T-cell (primary cell): ENCODE measurements at regions not wholly inside any gene's neighbourhood (a gene's known extent, or its start where the extent isn't known, plus 50 kb on each side); places are given as distances from the start of the nearest gene placed in this dataset.

Experiments
- ATAC-seq, 4 experiments: fragments of 200-7000 bp in 3 of 4; fragments of 150-1000 bp in 1 of 4; cut with Tn5 transposase; replicated peaks in 1 of 4; 1 replicate in 3 of 4; 2 replicates in 1 of 4; pipeline ENCODE4 v1.10.0; 2021; ENCODE audit warnings: moderate library complexity in 3 of 4, mild to moderate bottlenecking in 2 of 4, moderate number of reproducible peaks in 1 of 4
- CTCF ChIA-PET, 2 donors: fragments of 300-600 bp; sonication (Branson Sonifier 250); formaldehyde crosslinking; loops; one replicate each; lab custom pipeline; 2022; ENCODE audit warnings: antibody characterized with exemption in 2 of 2; lab: Charles Lee
- POLR2A ChIA-PET, 2 donors: fragments of 300-600 bp; sonication (Branson Sonifier 250); formaldehyde crosslinking; loops; one replicate each; lab custom pipeline; 2022; ENCODE audit warnings: antibody characterized with exemption in 2 of 2; lab: Charles Lee
- DNase-seq, 35 experiments: peaks; one replicate each; pipeline versions ENCODE4 v3.0.0 to v3.0.0-alpha.2; 2013 to 2023
- H3K27ac ChIP-seq: one replicate; pipeline ENCODE4 v1.5.1; 2013; ENCODE audit warnings: low read length
- H3K27me3 ChIP-seq, 2 experiments: replicated peaks in 1 of 2; 1 replicate in 1 of 2; 2 replicates in 1 of 2; pipeline versions ENCODE4 v1.6.1 to v1.7.0; 2013; ENCODE audit warnings: low read length in 1 of 2, mixed read lengths in 1 of 2; ENCODE audit not compliant: control insufficient read depth in 2 of 2, insufficient read depth in 2 of 2; ENCODE audit errors: extremely low read depth in 1 of 2
- H3K36me3 ChIP-seq, 2 donors: 1 replicate in 1 of 2; 2 replicates in 1 of 2; pipeline versions ENCODE4 v1.6.1 to v1.7.0; 2013; ENCODE audit warnings: low read length in 1 of 2; ENCODE audit not compliant: control insufficient read depth in 2 of 2, insufficient read depth in 1 of 2; ENCODE audit errors: extremely low read depth in 1 of 2
- H3K4me1 ChIP-seq, 2 experiments: 1 replicate in 1 of 2; 2 replicates in 1 of 2; pipeline versions ENCODE4 v1.6.1 to v1.7.0; 2013; ENCODE audit warnings: low read length in 2 of 2, mixed read lengths in 1 of 2; ENCODE audit not compliant: insufficient read depth in 2 of 2, control insufficient read depth in 1 of 2; ENCODE audit errors: extremely low read depth in 1 of 2
- H3K4me3 ChIP-seq, 2 donors: 1 replicate in 1 of 2; 2 replicates in 1 of 2; pipeline versions ENCODE4 v1.5.1 to v1.7.0; 2013; ENCODE audit warnings: mild to moderate bottlenecking in 2 of 2, low read length in 1 of 2, moderate library complexity in 1 of 2; ENCODE audit not compliant: control insufficient read depth in 1 of 2; ENCODE audit errors: extremely low read depth in 1 of 2
- H3K9me3 ChIP-seq: 2 replicates; pipeline ENCODE4 v1.7.0; 2013
- H3K27ac Mint-ChIP-seq, 2 donors: one replicate each; pipeline ENCODE4 v1.8.0; 2020 to 2021; ENCODE audit warnings: mild to moderate bottlenecking in 2 of 2, mixed read lengths in 2 of 2
- H3K27me3 Mint-ChIP-seq, 2 donors: one replicate each; pipeline ENCODE4 v1.8.0; 2021 to 2022; ENCODE audit warnings: mixed read lengths in 2 of 2
- H3K36me3 Mint-ChIP-seq: one replicate; pipeline ENCODE4 v1.8.0; 2021; ENCODE audit warnings: mixed read lengths
- H3K4me1 Mint-ChIP-seq, 3 donors: one replicate each; pipeline ENCODE4 v1.8.0; 2020 to 2022; ENCODE audit warnings: mixed read lengths in 3 of 3, mild to moderate bottlenecking in 1 of 3
- H3K4me3 Mint-ChIP-seq, 3 donors: one replicate each; pipeline ENCODE4 v1.8.0; 2020 to 2022; ENCODE audit warnings: mild to moderate bottlenecking in 3 of 3, mixed read lengths in 3 of 3, moderate library complexity in 3 of 3
- H3K9me3 Mint-ChIP-seq, 3 donors: one replicate each; pipeline ENCODE4 v1.8.0; 2020 to 2022; ENCODE audit warnings: mixed read lengths in 3 of 3
- WGBS: methylation state at CpG from one replicate; pipeline ENCODE4 v1.1.5; 2013; ENCODE audit warnings: missing lambda C conversion rate; ENCODE audit not compliant: insufficient coverage; 5-methylcytosine and 5-hydroxymethylcytosine counted together

- WGBS: 33% methylated on average over 1 of the region's 5 CpGs
- Mint-ChIP-seq H3K4me3 (no peak overlapping the region), H3K27me3 (peaks cover 9 to 16% of the 10 kb centered on the region in 2 donors), H3K27ac (no peak overlapping the region), H3K36me3 (no peaks in the 10 kb centered on the region), H3K9me3 (peaks cover 0 to 8% (median 0%) of the 10 kb centered on the region in 3 donors), H3K4me1 (no peaks in the 10 kb centered on the region)
- H3K27me3 ChIP-seq: no peaks in the 10 kb centered on the region
- peaks cover 2% of the 10 kb centered on the region for H3K9me3 ChIP-seq
- DNase-seq: peak in 5 of 35 experiments; percentile 5 to 32 (median 10)
- H3K36me3 ChIP-seq: no peaks in the 10 kb centered on the region
- H3K4me1 ChIP-seq: no peaks in the 10 kb centered on the region
- no peak overlapping the region for H3K4me3 ChIP-seq
- ATAC-seq: no peak
- CTCF ChIA-PET: no interaction called here
- no peak overlapping the region for H3K27ac ChIP-seq
- POLR2A ChIA-PET: no interaction called here
Observed at GRCh38 chr19:29467824-29468401, 57.9 kb upstream of the VSTM2B start.

GRCh38 chr19:29475469-29475868, 50.3 kb upstream of the VSTM2B start:
- Histone ChIP-seq H3K36me3 (no peaks in the 10 kb centered on the region), H3K9me3 (no peaks in the 10 kb centered on the region), H3K4me3 (no peak overlapping the region), H3K27ac (no peak overlapping the region), H3K4me1 (no peaks in the 10 kb centered on the region), H3K27me3 (peaks cover 0 to 40% of the 10 kb centered on the region in 2 experiments)
- Mint-ChIP-seq H3K27me3 (peaks cover 25 to 30% of the 10 kb centered on the region in 2 donors), H3K27ac (no peak overlapping the region), H3K9me3 (peaks cover 0 to 4% (median 3%) of the 10 kb centered on the region in 3 donors), H3K36me3 (no peaks in the 10 kb centered on the region), H3K4me1 (no peaks in the 10 kb centered on the region), H3K4me3 (no peak overlapping the region)
- no peak for ATAC-seq
- DNase-seq: no peak
- CTCF ChIA-PET: no interaction called here
- POLR2A ChIA-PET: no interaction called here
- 77% methylated on average over 10 of the region's 12 CpGs for WGBS
